ENCODE measurements at regions not wholly inside any gene's neighbourhood (a gene's known extent, or its start where the extent isn't known, plus 50 kb on each side); places are given as distances from the start of the nearest gene placed in this dataset.
"Not testable (repeated sequence)": the region's sequence is repeated elsewhere in the genome, so short reads cannot be mapped to it uniquely, and the experiment has no call there.

GRCh38 chr9:102174202-102174601 lies 435.8 kb upstream of the GRIN3A start:
- TF ChIP-seq, protein P1, sequence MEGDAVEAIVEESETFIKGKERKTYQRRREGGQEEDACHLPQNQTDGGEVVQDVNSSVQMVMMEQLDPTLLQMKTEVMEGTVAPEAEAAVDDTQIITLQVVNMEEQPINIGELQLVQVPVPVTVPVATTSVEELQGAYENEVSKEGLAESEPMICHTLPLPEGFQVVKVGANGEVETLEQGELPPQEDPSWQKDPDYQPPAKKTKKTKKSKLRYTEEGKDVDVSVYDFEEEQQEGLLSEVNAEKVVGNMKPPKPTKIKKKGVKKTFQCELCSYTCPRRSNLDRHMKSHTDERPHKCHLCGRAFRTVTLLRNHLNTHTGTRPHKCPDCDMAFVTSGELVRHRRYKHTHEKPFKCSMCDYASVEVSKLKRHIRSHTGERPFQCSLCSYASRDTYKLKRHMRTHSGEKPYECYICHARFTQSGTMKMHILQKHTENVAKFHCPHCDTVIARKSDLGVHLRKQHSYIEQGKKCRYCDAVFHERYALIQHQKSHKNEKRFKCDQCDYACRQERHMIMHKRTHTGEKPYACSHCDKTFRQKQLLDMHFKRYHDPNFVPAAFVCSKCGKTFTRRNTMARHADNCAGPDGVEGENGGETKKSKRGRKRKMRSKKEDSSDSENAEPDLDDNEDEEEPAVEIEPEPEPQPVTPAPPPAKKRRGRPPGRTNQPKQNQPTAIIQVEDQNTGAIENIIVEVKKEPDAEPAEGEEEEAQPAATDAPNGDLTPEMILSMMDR (conservative IDR thresholded peaks at IDR 0.05), result not testable (repeated sequence)
- TF ChIP-seq EZH2 (IDR thresholded peaks at IDR 0.05; ENCODE audit: low read depth), result not testable (repeated sequence)
